H1 (cell line): ENCODE measurements at regions not wholly inside any gene's neighbourhood (a gene's known extent, or its start where the extent isn't known, plus 50 kb on each side); places are given as distances from the start of the nearest gene placed in this dataset.

ENCODE experiments used
- CTCF ChIA-PET: fragments of 300-600 bp; sonication (Branson Sonifier 250); formaldehyde crosslinking; loops from one replicate; lab custom pipeline; 2021; ENCODE audit not compliant: partially characterized antibody; lab: Charles Lee
- POLR2A ChIA-PET: fragments of 300-600 bp; sonication (Branson Sonifier 250); formaldehyde crosslinking; loops from one replicate; lab custom pipeline; 2021; ENCODE audit warnings: inconsistent platforms; ENCODE audit not compliant: partially characterized antibody; lab: Charles Lee
- DNase-seq, 2 experiments: peaks; one replicate each; pipeline versions ENCODE4 v3.0.0 to v3.0.0-alpha.2; 2010 to 2022; ENCODE audit warnings: low spot score in 2 of 2, low read depth in 1 of 2, mixed read lengths in 1 of 2
- FAIRE-seq: peaks from 2 replicates; lab custom pipeline; 2011; peaks lifted over from hg19 to GRCh38; lab: Jason Lieb, UNC
- H2AFZ ChIP-seq: 2 replicates; pipeline ENCODE4 v1.8.1; 2012; ENCODE audit warnings: low read length, inconsistent platforms
- H2AK5ac ChIP-seq: 2 replicates; pipeline ENCODE4 v1.6.1; 2013; ENCODE audit warnings: low read depth, low read length
- H2BK120ac ChIP-seq: replicated peaks from 2 replicates; pipeline ENCODE3; 2013; ENCODE audit warnings: low read depth, low read length, inconsistent platforms
- H2BK12ac ChIP-seq: 2 replicates; pipeline ENCODE4 v1.6.1; 2013; ENCODE audit warnings: low read depth, low read length
- H2BK15ac ChIP-seq: 2 replicates; pipeline ENCODE4 v1.6.1; 2013; ENCODE audit warnings: low read length
- H2BK20ac ChIP-seq: 2 replicates; pipeline ENCODE4 v1.6.1; 2013; ENCODE audit warnings: low read length
- H2BK5ac ChIP-seq: 2 replicates; pipeline ENCODE4 v1.6.1; 2013; ENCODE audit warnings: low read depth, low read length
- H3K14ac ChIP-seq: 2 replicates; pipeline ENCODE4 v1.6.1; 2013; ENCODE audit warnings: inconsistent platforms; ENCODE audit not compliant: insufficient read length
- H3K18ac ChIP-seq: 2 replicates; pipeline ENCODE4 v1.6.1; 2013; ENCODE audit warnings: low read length; ENCODE audit errors: extremely low read depth
- H3K23ac ChIP-seq: 2 replicates; pipeline ENCODE4 v1.6.1; 2013; ENCODE audit warnings: inconsistent platforms; ENCODE audit not compliant: insufficient read length
- H3K23me2 ChIP-seq: 2 replicates; pipeline ENCODE4 v1.6.1; 2013; ENCODE audit warnings: low read depth, low read length
- H3K27ac ChIP-seq: 2 replicates; pipeline ENCODE4 v1.6.1; 2011; ENCODE audit warnings: low read depth, low read length, inconsistent platforms
- H3K27me3 ChIP-seq, 4 experiments: replicated peaks in 1 of 4; 1 replicate in 1 of 4; 2 replicates in 3 of 4; pipeline versions ENCODE4 v1.6.1 to v1.8.1; 2011 to 2013; ENCODE audit warnings: low read length in 3 of 4, mild to moderate bottlenecking in 3 of 4, inconsistent platforms in 2 of 4, mixed read lengths in 2 of 4, moderate library complexity in 1 of 4; ENCODE audit not compliant: control insufficient read depth in 3 of 4, insufficient read depth in 3 of 4; ENCODE audit errors: extremely low read depth in 1 of 4
- H3K36me3 ChIP-seq, 4 experiments: 2 replicates each; pipeline versions ENCODE4 v1.6.1 to v1.8.1; 2011 to 2013; ENCODE audit warnings: mild to moderate bottlenecking in 4 of 4, low read length in 3 of 4, moderate library complexity in 2 of 4, control low read depth in 1 of 4, inconsistent platforms in 1 of 4; ENCODE audit not compliant: insufficient read depth in 4 of 4, control insufficient read depth in 2 of 4
- H3K4ac ChIP-seq: replicated peaks from 2 replicates; pipeline ENCODE3; 2013; ENCODE audit warnings: low read length, low read depth, mixed read lengths, inconsistent platforms; ENCODE audit not compliant: insufficient read length
- H3K4me1 ChIP-seq, 4 experiments: replicated peaks in 1 of 4; 1 replicate in 1 of 4; 2 replicates in 3 of 4; pipeline versions ENCODE4 v1.6.1 to v1.8.1; 2011 to 2013; ENCODE audit warnings: low read length in 3 of 4, inconsistent platforms in 2 of 4, mixed read lengths in 1 of 4; ENCODE audit not compliant: insufficient read depth in 4 of 4, control insufficient read depth in 3 of 4
- H3K4me2 ChIP-seq, 2 experiments: 2 replicates each; pipeline versions ENCODE4 v1.6.1 to v1.8.1; 2011 to 2013; ENCODE audit warnings: low read depth in 2 of 2, low read length in 2 of 2, control low read depth in 1 of 2, inconsistent platforms in 1 of 2, mild to moderate bottlenecking in 1 of 2; ENCODE audit not compliant: insufficient read depth in 1 of 2
- H3K4me3 ChIP-seq, 4 experiments: fragments of 200-600, 300-600 bp in 1 of 4; sonication (generic), shearing (Covaris generic), sonication (Bioruptor Twin) in 1 of 4; 2 replicates each; pipeline versions ENCODE4 v1.5.1 to v1.8.1; 2011 to 2016; ENCODE audit warnings: low read length in 4 of 4, low read depth in 3 of 4, control low read depth in 2 of 4, inconsistent platforms in 2 of 4, mild to moderate bottlenecking in 2 of 4, mixed read lengths in 1 of 4, moderate library complexity in 1 of 4; ENCODE audit not compliant: insufficient read depth in 2 of 4; ENCODE audit errors: extremely low read depth in 1 of 4
- H3K56ac ChIP-seq: replicated peaks from 2 replicates; pipeline ENCODE3; 2013; ENCODE audit warnings: low read depth, mild to moderate bottlenecking, mixed read lengths, low read length, inconsistent platforms; ENCODE audit not compliant: insufficient read length
- H3K79me1 ChIP-seq: 2 replicates; pipeline ENCODE4 v1.6.1; 2013; ENCODE audit warnings: low read depth, low read length, control low read depth
- H3K79me2 ChIP-seq, 2 experiments: 2 replicates each; pipeline versions ENCODE4 v1.6.1 to v1.8.1; 2012 to 2013; ENCODE audit warnings: low read length in 2 of 2, mild to moderate bottlenecking in 2 of 2, inconsistent platforms in 1 of 2; ENCODE audit not compliant: insufficient read depth in 2 of 2, control insufficient read depth in 1 of 2
- H3K9ac ChIP-seq, 4 experiments: replicated peaks in 1 of 4; 1 replicate in 1 of 4; 2 replicates in 3 of 4; pipeline versions ENCODE4 v1.6.1 to v1.8.1; 2011 to 2013; ENCODE audit warnings: low read depth in 3 of 4, low read length in 3 of 4, control low read depth in 2 of 4, mild to moderate bottlenecking in 2 of 4, moderate library complexity in 2 of 4, inconsistent platforms in 1 of 4; ENCODE audit errors: extremely low read depth in 1 of 4
- H3K9me3 ChIP-seq, 2 experiments: 2 replicates each; pipeline versions ENCODE4 v1.6.1 to v1.8.1; 2012 to 2013; ENCODE audit warnings: mild to moderate bottlenecking in 2 of 2, moderate library complexity in 2 of 2, control low read depth in 1 of 2, inconsistent platforms in 1 of 2, low read depth in 1 of 2, low read length in 1 of 2, mixed read lengths in 1 of 2; ENCODE audit not compliant: insufficient read depth in 2 of 2
- H4K20me1 ChIP-seq, 2 experiments: replicated peaks in 1 of 2; 2 replicates each; pipeline versions ENCODE3 to v1.8.1; 2011 to 2013; ENCODE audit warnings: inconsistent platforms in 2 of 2, low read length in 2 of 2, mild to moderate bottlenecking in 1 of 2; ENCODE audit not compliant: insufficient read depth in 2 of 2, control insufficient read depth in 1 of 2
- H4K5ac ChIP-seq: 2 replicates; pipeline ENCODE4 v1.6.1; 2013; ENCODE audit warnings: low read length, low read depth, mixed read lengths, inconsistent platforms; ENCODE audit not compliant: insufficient read length
- H4K8ac ChIP-seq: 2 replicates; pipeline ENCODE4 v1.8.0; 2013; ENCODE audit warnings: mild to moderate bottlenecking, moderate library complexity, low read length, inconsistent platforms; ENCODE audit not compliant: insufficient read depth; ENCODE audit errors: extremely low read depth
- H4K91ac ChIP-seq: replicated peaks from 2 replicates; pipeline ENCODE3; 2013; ENCODE audit warnings: low read length, mixed read lengths, inconsistent platforms; ENCODE audit not compliant: insufficient read length
- ATF2 ChIP-seq: IDR thresholded peaks from 2 replicates; pipeline ENCODE4 v1.6.1; 2012; ENCODE audit warnings: low read length, inconsistent platforms
- CBX5 ChIP-seq: fragments of 300-800, 300-1000 bp; sonication (generic); IDR thresholded peaks from 2 replicates; pipeline ENCODE4 v1.7.1; 2016; ENCODE audit warnings: antibody characterized with exemption, low read length, low read depth
- CBX8 ChIP-seq: fragments of 300-800, 300-1000 bp; sonication (generic); IDR thresholded peaks from 2 replicates; pipeline ENCODE4 v1.7.1; 2016; ENCODE audit warnings: low read depth, low read length, borderline replicate concordance
- HDAC2 ChIP-seq, 2 experiments: fragments of 300-600 bp in 1 of 2; sonication (generic) in 1 of 2; IDR thresholded peaks; 2 replicates each; pipeline ENCODE4 v1.6.1; 2011 to 2012; ENCODE audit warnings: low read depth in 2 of 2, low read length in 2 of 2, mild to moderate bottlenecking in 2 of 2, moderate library complexity in 2 of 2, borderline replicate concordance in 1 of 2, inconsistent platforms in 1 of 2
- JUN ChIP-seq: IDR thresholded peaks from 2 replicates; pipeline ENCODE4 v1.6.1; 2011; ENCODE audit warnings: low read depth, mild to moderate bottlenecking, improper control_type of control experiment, low read length
- KDM1A ChIP-seq: fragments of 200-600, 300-600 bp; sonication (generic); IDR thresholded peaks from 2 replicates; pipeline ENCODE4 v1.7.1; 2016; ENCODE audit warnings: mild to moderate bottlenecking, low read length, borderline replicate concordance
- KDM4A ChIP-seq: IDR thresholded peaks from one replicate; pipeline ENCODE4 v1.7.1; 2012; ENCODE audit warnings: low read depth, mild to moderate bottlenecking, moderate library complexity, low read length, inconsistent platforms; ENCODE audit not compliant: severe bottlenecking
- KDM5A ChIP-seq: fragments of 200-600 bp; IDR thresholded peaks from 2 replicates; pipeline ENCODE4 v1.7.1; 2012; ENCODE audit warnings: mild to moderate bottlenecking, low read length, inconsistent platforms, mixed read lengths
- NANOG ChIP-seq: IDR thresholded peaks from 2 replicates; pipeline ENCODE4 v1.6.1; 2011; ENCODE audit warnings: low read length, low read depth, mild to moderate bottlenecking, inconsistent platforms; ENCODE audit not compliant: insufficient read depth, poor library complexity, severe bottlenecking
- POLR2A ChIP-seq, 2 experiments: IDR thresholded peaks; 1 replicate in 1 of 2; 2 replicates in 1 of 2; pipeline ENCODE4 v1.6.1; 2011; ENCODE audit warnings: low read depth in 2 of 2, low read length in 2 of 2, mild to moderate bottlenecking in 2 of 2; ENCODE audit errors: control extremely low read depth in 1 of 2
- YY1 ChIP-seq: IDR thresholded peaks from 2 replicates; pipeline ENCODE4 v1.6.1; 2011; ENCODE audit warnings: low read depth, mild to moderate bottlenecking, low read length
- WGBS, 2 experiments: shearing (Covaris generic) in 1 of 2; methylation state at CpG; one replicate each; pipeline versions ENCODE4 v1.1.6 to v1.1.7; 2013 to 2015; ENCODE audit warnings: low lambda C conversion rate in 2 of 2, mixed read lengths in 2 of 2, inconsistent platforms in 1 of 2, low coverage in 1 of 2, missing lambda C conversion rate in 1 of 2; ENCODE audit not compliant: insufficient replicate concordance in 2 of 2, insufficient coverage in 1 of 2, insufficient read length in 1 of 2; ENCODE audit errors: extremely low coverage in 1 of 2, missing lambda C conversion rate in 1 of 2; 5-methylcytosine and 5-hydroxymethylcytosine counted together

- Histone ChIP-seq H3K56ac (no peak overlapping the region), H2BK20ac (no peak overlapping the region), H4K20me1 (no peaks in the 10 kb centered on the region), H4K91ac (no peak overlapping the region), H3K79me2 (no peaks in the 10 kb centered on the region), H2BK15ac (no peak overlapping the region), H2BK12ac (no peak overlapping the region), H3K79me1 (no peaks in the 10 kb centered on the region), H3K36me3 (no peaks in the 10 kb centered on the region), H3K27ac (no peak overlapping the region), H3K18ac (no peak overlapping the region), H2BK5ac (no peak overlapping the region), H3K27me3 (no peaks in the 10 kb centered on the region), H3K4ac (no peak overlapping the region), H2AFZ (0 out of 2 replicates have a peak overlapping the region, but pooled peaks have one; percentile 66), H3K4me3 (no peak overlapping the region), H2AK5ac (no peak overlapping the region), H3K4me2 (no peak overlapping the region), H4K5ac (no peak overlapping the region), H2BK120ac (no peak overlapping the region), H3K9ac (no peak overlapping the region), H3K4me1 (no peaks in the 10 kb centered on the region; a peak in 1 of 7 replicates), H3K9me3 (no peaks in the 10 kb centered on the region), H3K23me2 (no peaks in the 10 kb centered on the region), H3K23ac (no peak overlapping the region), H4K8ac (no peak overlapping the region), H3K14ac (no peak overlapping the region)
- WGBS, 2 experiments, result 23% methylated on average over 1 of the region's 1 CpG; no CpG with 5 or more reads in 1 of the 2 experiments
- FAIRE-seq (peak; percentile 94), DNase-seq (peak in 1 of 2 experiments; percentile 59)
- ChIA-PET POLR2A (no interaction called here), CTCF (interaction anchor here (0.6 to 12.0 kb wide), 58 partner anchors 8 to 1949 kb away, joined by 3 to 256 read pairs (median 6); no protein-coding TSS in a partner anchor)
- TF ChIP-seq JUN (no peak), KDM5A (no peak), HDAC2 (IDR thresholded peaks at IDR 0.05; ENCODE audit: borderline replicate concordance in 1 of 2, low read depth in 2 of 2, low read length in 2 of 2) (no peak), CBX8 (no peak), CBX5 (no peak), POLR2A (IDR thresholded peaks at IDR 0.05; ENCODE audit: control extremely low read depth in 1 of 2, low read depth in 2 of 2, low read length in 2 of 2) (no peak), NANOG (no peak), KDM4A (no peak), YY1 (peak; percentile 75; the same call in 1 of the 2 replicates), ATF2 (no peak), KDM1A (no peak)
Observed at GRCh38 chr10:63977329-63977923, 456.2 kb downstream of the REEP3 start.
